Natural killer cell (primary cell): ENCODE measurements at regions not wholly inside any gene's neighbourhood (a gene's known extent, or its start where the extent isn't known, plus 50 kb on each side); places are given as distances from the start of the nearest gene placed in this dataset.

Experiments
- ATAC-seq, 3 donors: fragments of 150-1000 bp in 2 of 3; fragments of 200-7000 bp in 1 of 3; cut with Tn5 transposase; 1 replicate in 1 of 3; 2 replicates in 2 of 3; pipeline ENCODE4 v1.10.0; 2021; ENCODE audit warnings: mild to moderate bottlenecking in 2 of 3, moderate library complexity in 2 of 3
- DNase-seq, 2 donors: peaks; one replicate each; pipeline versions ENCODE4 v3.0.0 to v3.0.0-alpha.2; 2013 to 2021; ENCODE audit warnings: mixed read lengths in 1 of 2
- H3K27ac ChIP-seq: one replicate; pipeline ENCODE4 v1.5.1; 2013; ENCODE audit warnings: mild to moderate bottlenecking, low read length
- H3K27me3 ChIP-seq: one replicate; pipeline ENCODE4 v1.6.1; 2013; ENCODE audit warnings: low read length; ENCODE audit not compliant: control insufficient read depth, insufficient read depth
- H3K36me3 ChIP-seq: one replicate; pipeline ENCODE4 v1.6.1; 2013; ENCODE audit warnings: low read length; ENCODE audit not compliant: control insufficient read depth, insufficient read depth
- H3K4me1 ChIP-seq: one replicate; pipeline ENCODE4 v1.6.1; 2013; ENCODE audit warnings: low read length; ENCODE audit not compliant: control insufficient read depth, insufficient read depth
- H3K4me3 ChIP-seq: one replicate; pipeline ENCODE4 v1.5.1; 2013; ENCODE audit warnings: low read length
- H3K9me3 ChIP-seq: one replicate; pipeline ENCODE4 v1.6.1; 2013; ENCODE audit warnings: low read length; ENCODE audit not compliant: control insufficient read depth, insufficient read depth
- H3K27ac Mint-ChIP-seq, 2 donors: one replicate each; pipeline ENCODE4 v1.8.0; 2022; ENCODE audit warnings: mild to moderate bottlenecking in 2 of 2, mixed read lengths in 2 of 2, moderate library complexity in 1 of 2
- H3K27me3 Mint-ChIP-seq, 2 donors: one replicate each; pipeline ENCODE4 v1.8.0; 2022; ENCODE audit warnings: low read depth in 2 of 2, mixed read lengths in 2 of 2
- H3K36me3 Mint-ChIP-seq: one replicate; pipeline ENCODE4 v1.8.0; 2022; ENCODE audit warnings: mixed read lengths
- H3K4me1 Mint-ChIP-seq, 2 donors: one replicate each; pipeline ENCODE4 v1.8.0; 2022; ENCODE audit warnings: mixed read lengths in 2 of 2
- H3K4me3 Mint-ChIP-seq: one replicate; pipeline ENCODE4 v1.8.0; 2022; ENCODE audit warnings: mild to moderate bottlenecking, moderate library complexity, mixed read lengths
- H3K9me3 Mint-ChIP-seq, 2 donors: one replicate each; pipeline ENCODE4 v1.8.0; 2022; ENCODE audit warnings: mixed read lengths in 2 of 2
- WGBS: methylation state at CpG from one replicate; pipeline ENCODE4 v1.1.7; 2013; ENCODE audit warnings: missing lambda C conversion rate; ENCODE audit not compliant: insufficient coverage; 5-methylcytosine and 5-hydroxymethylcytosine counted together
- intact Hi-C: fragments of 100-400 bp; cut with micrococcal nuclease; formaldehyde crosslinking; loops from one replicate; pipeline ENCODE4 v1.14.2; 2022
- TF ChIP-seq, protein P1 (sequence below): fragments of 200-600 bp; IDR thresholded peaks from one replicate; pipeline ENCODE4 v1.8.0; 2022; ENCODE audit warnings: antibody characterized with exemption

DNA sequence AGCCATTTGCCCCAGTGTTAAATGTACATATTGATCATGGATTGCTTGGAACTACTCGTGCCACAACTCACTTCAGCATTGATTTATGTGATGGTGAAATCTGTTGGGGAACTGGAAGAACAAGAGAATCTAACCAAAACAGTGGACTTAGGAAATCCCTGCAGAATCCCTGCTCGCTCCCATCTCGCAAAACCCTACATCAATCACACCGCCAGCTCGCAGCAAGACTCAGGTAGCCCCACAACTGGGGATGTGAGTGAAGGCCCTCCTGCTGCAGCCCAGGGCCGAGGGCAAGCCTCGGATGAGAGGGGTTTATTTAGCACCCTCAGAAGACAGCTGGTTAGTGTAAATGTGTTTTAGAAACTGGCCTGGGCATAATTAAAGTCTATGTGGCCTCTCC, 171.6 kb downstream of the ANAPC1 start:
- no peaks in the 10 kb centered on the region for H3K27me3 ChIP-seq
- DNase-seq = no peak
- no peaks in the 10 kb centered on the region for H3K9me3 Mint-ChIP-seq

DNA sequence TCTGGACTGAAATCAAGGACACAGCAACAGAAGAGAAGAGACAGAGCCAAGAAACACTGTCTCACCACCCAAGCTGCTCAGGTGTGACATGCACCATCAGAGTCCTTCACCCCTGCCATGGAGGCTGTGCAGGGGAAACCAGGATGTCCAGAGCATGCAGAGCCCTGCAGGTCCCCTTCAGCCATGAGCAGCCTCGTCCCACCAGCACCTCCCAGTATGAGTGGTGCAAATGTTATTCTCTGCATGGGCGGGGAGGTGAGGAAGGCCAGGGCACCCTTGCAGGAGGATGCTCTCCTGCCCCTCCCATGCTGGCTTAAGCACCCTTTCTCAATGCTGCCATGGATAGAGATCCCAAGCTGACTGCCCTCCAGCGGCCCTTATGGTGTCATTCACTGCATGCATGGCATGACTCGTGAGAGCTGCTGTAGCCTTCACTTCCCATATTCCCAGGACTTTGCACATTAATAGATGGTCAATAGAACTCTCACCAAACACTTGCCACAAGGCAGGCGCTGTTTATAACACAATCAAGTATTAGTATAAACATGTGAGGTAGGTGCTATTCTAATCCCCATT, 171.0 kb downstream of the ANAPC1 start:
- Mint-ChIP-seq H3K27ac (no peak overlapping the region), H3K4me1 (no peaks in the 10 kb centered on the region), H3K27me3 (no peaks in the 10 kb centered on the region), H3K9me3 (no peaks in the 10 kb centered on the region), H3K36me3 (no peaks in the 10 kb centered on the region), H3K4me3 (no peak overlapping the region)
- WGBS = 97% methylated on average over 4 of the region's 5 CpGs
- Histone ChIP-seq H3K4me1 (no peaks in the 10 kb centered on the region), H3K27me3 (no peaks in the 10 kb centered on the region), H3K9me3 (no peaks in the 10 kb centered on the region), H3K27ac (no peak overlapping the region), H3K36me3 (no peaks in the 10 kb centered on the region), H3K4me3 (no peak overlapping the region)
- ATAC-seq = no peak
- intact Hi-C loops = no loop called here
- TF ChIP-seq, protein P1, sequence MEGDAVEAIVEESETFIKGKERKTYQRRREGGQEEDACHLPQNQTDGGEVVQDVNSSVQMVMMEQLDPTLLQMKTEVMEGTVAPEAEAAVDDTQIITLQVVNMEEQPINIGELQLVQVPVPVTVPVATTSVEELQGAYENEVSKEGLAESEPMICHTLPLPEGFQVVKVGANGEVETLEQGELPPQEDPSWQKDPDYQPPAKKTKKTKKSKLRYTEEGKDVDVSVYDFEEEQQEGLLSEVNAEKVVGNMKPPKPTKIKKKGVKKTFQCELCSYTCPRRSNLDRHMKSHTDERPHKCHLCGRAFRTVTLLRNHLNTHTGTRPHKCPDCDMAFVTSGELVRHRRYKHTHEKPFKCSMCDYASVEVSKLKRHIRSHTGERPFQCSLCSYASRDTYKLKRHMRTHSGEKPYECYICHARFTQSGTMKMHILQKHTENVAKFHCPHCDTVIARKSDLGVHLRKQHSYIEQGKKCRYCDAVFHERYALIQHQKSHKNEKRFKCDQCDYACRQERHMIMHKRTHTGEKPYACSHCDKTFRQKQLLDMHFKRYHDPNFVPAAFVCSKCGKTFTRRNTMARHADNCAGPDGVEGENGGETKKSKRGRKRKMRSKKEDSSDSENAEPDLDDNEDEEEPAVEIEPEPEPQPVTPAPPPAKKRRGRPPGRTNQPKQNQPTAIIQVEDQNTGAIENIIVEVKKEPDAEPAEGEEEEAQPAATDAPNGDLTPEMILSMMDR = no peak
- no peak for DNase-seq

More for the DNA sequence above, 171.6 kb downstream of the ANAPC1 start:
- no peaks in the 10 kb centered on the region for H3K27me3 Mint-ChIP-seq
- intact Hi-C loops = no loop called here
- no peak overlapping the region for H3K27ac ChIP-seq
- no peaks in the 10 kb centered on the region for H3K36me3 ChIP-seq
- no peak for ATAC-seq
- no peak overlapping the region for H3K27ac Mint-ChIP-seq
- TF ChIP-seq, protein P1 = no peak
- H3K4me3 ChIP-seq = no peak overlapping the region
- no peak overlapping the region for H3K4me3 Mint-ChIP-seq
- H3K9me3 ChIP-seq = no peaks in the 10 kb centered on the region
- H3K4me1 ChIP-seq = no peaks in the 10 kb centered on the region
- 94% methylated on average over 7 of the region's 7 CpGs for WGBS
- H3K36me3 Mint-ChIP-seq = no peaks in the 10 kb centered on the region
- H3K4me1 Mint-ChIP-seq = no peaks in the 10 kb centered on the region

DNA sequence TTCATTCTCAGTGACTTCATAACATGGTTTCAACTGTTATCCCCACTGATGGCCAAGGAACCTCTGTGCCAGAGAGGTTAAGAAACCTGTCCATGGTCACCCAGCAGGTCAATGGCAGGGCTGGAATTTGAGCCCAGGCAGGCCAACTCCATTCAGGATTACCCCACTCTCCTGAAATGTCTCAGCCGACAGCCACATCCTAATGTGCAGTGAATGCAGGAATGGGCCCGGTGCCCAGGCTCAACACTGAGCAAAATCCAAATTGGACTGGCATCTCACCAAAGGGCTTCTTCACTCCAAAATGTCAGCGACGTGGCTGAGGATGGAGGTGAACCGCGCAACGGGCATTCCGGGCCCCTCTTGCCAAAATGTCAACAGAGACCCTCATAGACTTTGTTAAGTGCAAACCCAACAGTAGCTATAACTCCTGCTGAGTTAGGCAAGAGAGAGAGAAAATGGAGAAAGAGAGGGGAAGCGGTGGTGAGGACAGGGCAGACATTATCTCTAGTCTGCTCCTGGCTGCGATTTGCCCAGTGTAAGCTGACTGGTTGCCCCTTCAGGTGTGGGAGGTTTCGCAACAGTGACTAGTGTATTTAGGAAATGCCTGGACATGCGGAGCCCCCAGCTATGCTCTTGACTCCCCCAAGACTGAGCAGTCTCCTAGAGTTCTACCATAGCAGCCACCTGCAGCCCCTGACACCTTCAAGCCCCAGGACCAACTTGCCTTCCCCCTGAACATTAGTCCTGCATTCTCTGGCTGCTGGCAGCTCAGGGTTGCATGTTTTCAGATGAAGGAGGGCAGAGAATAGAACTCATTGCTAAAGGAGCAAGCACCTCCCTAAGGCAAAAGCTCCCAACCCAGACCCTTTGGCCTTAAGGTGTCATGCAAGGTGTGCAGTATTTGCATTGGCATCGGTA, 167.7 kb downstream of the ANAPC1 start:
- Histone ChIP-seq H3K27ac (no peak overlapping the region), H3K36me3 (no peaks in the 10 kb centered on the region), H3K27me3 (no peaks in the 10 kb centered on the region), H3K4me1 (no peaks in the 10 kb centered on the region), H3K9me3 (no peaks in the 10 kb centered on the region), H3K4me3 (no peak overlapping the region)
- TF ChIP-seq, protein P1 = no peak
- Mint-ChIP-seq H3K27me3 (no peaks in the 10 kb centered on the region), H3K9me3 (no peaks in the 10 kb centered on the region), H3K27ac (no peak overlapping the region), H3K4me3 (no peak overlapping the region), H3K36me3 (no peaks in the 10 kb centered on the region), H3K4me1 (no peaks in the 10 kb centered on the region)
- 93% methylated on average over 13 of the region's 13 CpGs for WGBS
- intact Hi-C loops = no loop called here
- ATAC-seq (no peak), DNase-seq (no peak)
